ENCODE measurements at regions not wholly inside any gene's neighbourhood (a gene's known extent, or its start where the extent isn't known, plus 50 kb on each side); places are given as distances from the start of the nearest gene placed in this dataset.

- H3K27ac ChIP-seq, result peak overlapping the region; percentile 75 to 89 (median 88)
- H3K36me3 ChIP-seq, result no peaks in the 10 kb centered on the region
- no peaks in the 10 kb centered on the region for H3K9me3 ChIP-seq
- peaks cover 45 to 64% of the 10 kb centered on the region in 2 donors for H3K4me1 ChIP-seq
- no peaks in the 10 kb centered on the region for H3K27me3 ChIP-seq
- intact Hi-C loops (cut with DNase I), result no loop called here
- H3K4me3 ChIP-seq (replicated peaks in 1 of 3), result no peak overlapping the region
- TF ChIP-seq POLR2A (IDR thresholded peaks at IDR 0.05), result no peak
- TF ChIP-seq, protein P1, sequence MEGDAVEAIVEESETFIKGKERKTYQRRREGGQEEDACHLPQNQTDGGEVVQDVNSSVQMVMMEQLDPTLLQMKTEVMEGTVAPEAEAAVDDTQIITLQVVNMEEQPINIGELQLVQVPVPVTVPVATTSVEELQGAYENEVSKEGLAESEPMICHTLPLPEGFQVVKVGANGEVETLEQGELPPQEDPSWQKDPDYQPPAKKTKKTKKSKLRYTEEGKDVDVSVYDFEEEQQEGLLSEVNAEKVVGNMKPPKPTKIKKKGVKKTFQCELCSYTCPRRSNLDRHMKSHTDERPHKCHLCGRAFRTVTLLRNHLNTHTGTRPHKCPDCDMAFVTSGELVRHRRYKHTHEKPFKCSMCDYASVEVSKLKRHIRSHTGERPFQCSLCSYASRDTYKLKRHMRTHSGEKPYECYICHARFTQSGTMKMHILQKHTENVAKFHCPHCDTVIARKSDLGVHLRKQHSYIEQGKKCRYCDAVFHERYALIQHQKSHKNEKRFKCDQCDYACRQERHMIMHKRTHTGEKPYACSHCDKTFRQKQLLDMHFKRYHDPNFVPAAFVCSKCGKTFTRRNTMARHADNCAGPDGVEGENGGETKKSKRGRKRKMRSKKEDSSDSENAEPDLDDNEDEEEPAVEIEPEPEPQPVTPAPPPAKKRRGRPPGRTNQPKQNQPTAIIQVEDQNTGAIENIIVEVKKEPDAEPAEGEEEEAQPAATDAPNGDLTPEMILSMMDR (IDR thresholded peaks at IDR 0.05), result no peak
- WGBS, 2 donors, result 34 to 44% methylated on average over 3 of the region's 3 CpGs
- peak; percentile 87 to 88 for DNase-seq
Observed at GRCh38 chr18:56065086-56065485, 477.1 kb upstream of the TCF4 start.

GRCh38 chr18:56062931-56063330, 474.9 kb upstream of the TCF4 start:
- H3K27me3 ChIP-seq, result no peaks in the 10 kb centered on the region
- intact Hi-C loops (cut with DNase I), result no loop called here
- H3K4me1 ChIP-seq, result peaks cover 45 to 60% of the 10 kb centered on the region in 2 donors
- H3K36me3 ChIP-seq, result no peaks in the 10 kb centered on the region
- TF ChIP-seq, protein P1 (IDR thresholded peaks at IDR 0.05), result no peak
- no peak for TF ChIP-seq POLR2A (IDR thresholded peaks at IDR 0.05)
- H3K4me3 ChIP-seq (replicated peaks in 1 of 3), result no peak overlapping the region
- WGBS, 2 donors, result 34 to 39% methylated on average over 2 of the region's 2 CpGs
- H3K27ac ChIP-seq, result peak overlapping the region; percentile 75 to 89 (median 88)
- DNase-seq, result peak; percentile 78 to 81
- no peaks in the 10 kb centered on the region for H3K9me3 ChIP-seq

DNA sequence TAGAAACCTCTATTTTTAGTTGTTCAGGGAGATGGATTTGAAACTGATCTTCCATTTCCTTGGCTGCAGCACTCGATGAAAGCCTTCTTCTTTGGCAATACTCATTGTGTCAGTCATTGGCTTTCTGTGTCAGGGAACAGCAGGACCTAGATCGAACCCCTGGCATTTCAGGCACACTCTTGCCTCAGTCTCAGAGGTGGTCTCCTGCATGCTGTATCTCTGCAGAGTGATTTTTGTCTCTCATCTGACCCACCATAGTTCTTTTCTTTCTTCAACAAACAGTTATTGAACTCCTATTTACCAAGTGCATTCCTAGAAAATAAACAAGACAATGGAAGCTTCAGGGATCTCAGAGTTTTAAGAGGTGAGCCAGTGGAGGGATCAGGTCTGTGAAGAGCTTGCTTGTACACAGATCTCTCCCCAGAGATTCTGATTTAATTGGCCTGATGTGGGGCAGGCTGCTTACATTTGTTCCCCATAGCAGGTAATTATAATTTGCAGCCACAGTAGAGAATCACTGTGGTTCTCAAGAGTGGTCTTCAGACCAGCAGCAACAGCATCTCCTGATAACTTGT, 473.1 kb upstream of the TCF4 start:
- intact Hi-C loops (cut with DNase I), result no loop called here
- TF ChIP-seq, protein P1 (IDR thresholded peaks at IDR 0.05), result no peak
- TF ChIP-seq POLR2A (IDR thresholded peaks at IDR 0.05), result no peak

GRCh38 chr18:56052202-56052601, 464.2 kb upstream of the TCF4 start:
- H3K4me3 ChIP-seq (replicated peaks in 1 of 3), result no peak overlapping the region
- DNase-seq, result no peak
- no peak overlapping the region for H3K27ac ChIP-seq
- H3K27me3 ChIP-seq, result no peaks in the 10 kb centered on the region
- 97 to 98% methylated on average over 1 of the region's 1 CpG for WGBS, 2 donors
- H3K4me1 ChIP-seq, result no peaks in the 10 kb centered on the region
- TF ChIP-seq POLR2A (IDR thresholded peaks at IDR 0.05), result no peak
- TF ChIP-seq, protein P1 (IDR thresholded peaks at IDR 0.05), result no peak
- no peaks in the 10 kb centered on the region for H3K9me3 ChIP-seq
- intact Hi-C loops (cut with DNase I), result no loop called here
- H3K36me3 ChIP-seq, result no peaks in the 10 kb centered on the region

More for the DNA sequence above, 473.1 kb upstream of the TCF4 start:
- Histone ChIP-seq H3K4me1 (peaks cover 32 to 42% of the 10 kb centered on the region in 2 donors), H3K27ac (no peak overlapping the region), H3K36me3 (no peaks in the 10 kb centered on the region), H3K27me3 (no peaks in the 10 kb centered on the region), H3K4me3 (replicated peaks in 1 of 3) (no peak overlapping the region), H3K9me3 (no peaks in the 10 kb centered on the region)
- no peak for DNase-seq
- WGBS, 2 donors, result 79 to 83% methylated on average over 2 of the region's 2 CpGs

DNA sequence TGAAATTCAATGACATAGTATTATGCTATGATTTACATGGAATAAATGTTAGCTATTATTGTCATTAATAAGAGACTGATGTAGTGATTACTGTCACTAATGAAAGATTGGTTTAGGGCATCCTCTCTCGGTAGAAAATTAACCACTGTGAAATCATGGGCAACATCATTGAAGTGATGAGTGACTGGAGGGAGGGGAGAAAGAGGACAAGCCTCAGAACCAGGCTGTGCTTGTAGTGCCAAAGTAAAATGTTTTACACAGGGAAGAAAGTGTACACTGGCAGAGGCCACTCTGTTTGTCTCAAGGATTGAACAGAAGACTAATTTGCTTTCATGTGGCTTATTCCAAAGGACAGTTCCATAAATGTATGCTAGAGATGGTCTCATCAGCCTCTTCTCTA, 456.2 kb upstream of the TCF4 start:
- intact Hi-C loops (cut with DNase I), result no loop called here
- no peak overlapping the region for H3K4me3 ChIP-seq (replicated peaks in 1 of 3)
- H3K9me3 ChIP-seq, result no peaks in the 10 kb centered on the region
- TF ChIP-seq, protein P1 (IDR thresholded peaks at IDR 0.05), result no peak
- TF ChIP-seq POLR2A (IDR thresholded peaks at IDR 0.05), result no peak
- H3K36me3 ChIP-seq, result no peaks in the 10 kb centered on the region
- WGBS, 2 donors, result 79 to 91% methylated on average over 1 of the region's 1 CpG
- peaks cover 0 to 9% of the 10 kb centered on the region in 2 donors for H3K4me1 ChIP-seq
- H3K27me3 ChIP-seq, result no peaks in the 10 kb centered on the region
- no peak for DNase-seq
- H3K27ac ChIP-seq, result no peak overlapping the region
